ENCODE measurements at regions not wholly inside any gene's neighbourhood (a gene's known extent, or its start where the extent isn't known, plus 50 kb on each side); places are given as distances from the start of the nearest gene placed in this dataset.

- TF ChIP-seq CTCF (IDR thresholded peaks at IDR 0.05) (no peak), POLR2A (IDR thresholded peaks at IDR 0.05) (no peak)
These were observed 51.9 kb upstream of the CWC22 start for GRCh38 chr2:180058993-180059392.
